HepG2 (cell line): ENCODE measurements at regions not wholly inside any gene's neighbourhood (a gene's known extent, or its start where the extent isn't known, plus 50 kb on each side); places are given as distances from the start of the nearest gene placed in this dataset.
A peak's percentile ranks its signal among the peaks of the same experiment; 100 is the strongest.

Source experiments
- AKNA ChIP-seq: sonication (generic); formaldehyde crosslinking; IDR thresholded peaks from 2 replicates; pipeline ENCODE4 v1.4.0; 2020; ENCODE audit warnings: missing genetic modification reagents, borderline replicate concordance
- ARNT ChIP-seq: fragments of 450-650 bp; IDR thresholded peaks from 2 replicates; pipeline ENCODE4 v1.6.1; 2017
- FOXO4 ChIP-seq: sonication (generic); formaldehyde crosslinking; conservative IDR thresholded peaks from 2 replicates; pipeline ENCODE4 v1.8.1; 2023; ENCODE audit warnings: missing genetic modification reagents
- NONO ChIP-seq, 2 experiments: fragments of 450-650 bp in 1 of 2; sonication (generic) in 1 of 2; formaldehyde crosslinking in 1 of 2; IDR thresholded peaks in 1 of 2; conservative IDR thresholded peaks in 1 of 2; 2 replicates each; pipeline versions ENCODE4 v1.6.1 to v1.8.0; 2017 to 2022; ENCODE audit warnings: mild to moderate bottlenecking in 1 of 2, missing genetic modification reagents in 1 of 2, moderate library complexity in 1 of 2
- PAF1 ChIP-seq: IDR thresholded peaks from 2 replicates; pipeline ENCODE4 v1.6.1; 2016; ENCODE audit warnings: missing genetic modification reagents, missing compliant biosample characterization
- PATZ1 ChIP-seq: sonication (generic); formaldehyde crosslinking; IDR thresholded peaks from 2 replicates; pipeline ENCODE4 v1.4.0; 2020; ENCODE audit warnings: missing genetic modification reagents
- RXRA ChIP-seq: sonication (generic); formaldehyde crosslinking; IDR thresholded peaks from 2 replicates; pipeline ENCODE4 v1.5.1; 2020; ENCODE audit warnings: missing genetic modification reagents
- ZHX2 ChIP-seq, 2 experiments: sonication (generic) in 1 of 2; formaldehyde crosslinking in 1 of 2; IDR thresholded peaks; 2 replicates each; pipeline versions ENCODE4 v1.6.1 to v1.9.0; 2014 to 2022; ENCODE audit warnings: antibody characterized with exemption in 1 of 2, borderline replicate concordance in 1 of 2, inconsistent platforms in 1 of 2, low read depth in 1 of 2, missing genetic modification reagents in 1 of 2
- ZNF3 ChIP-seq: IDR thresholded peaks from 2 replicates; pipeline ENCODE4 v1.7.0; 2017; ENCODE audit warnings: inconsistent platforms
- ZSCAN30 ChIP-seq: sonication (generic); formaldehyde crosslinking; IDR thresholded peaks from 2 replicates; pipeline ENCODE4 v1.5.0; 2020; ENCODE audit warnings: mild to moderate bottlenecking, missing genetic modification reagents

GRCh38 chr7:25862261-25863004 is 289.6 kb upstream of the NFE2L3 start (continued):
- TF ChIP-seq ZNF3 (peak; percentile 91), PATZ1 (no peak), ZSCAN30 (CRISPR knock-in tag) (no peak), NONO (IDR thresholded peaks at IDR 0.05) (no peak), NONO (CRISPR knock-in tag; conservative IDR thresholded peaks at IDR 0.05) (no peak), ZHX2 (IDR thresholded peaks at IDR 0.05; ENCODE audit: low read depth) (no peak), ZHX2 (CRISPR knock-in tag; IDR thresholded peaks at IDR 0.05; ENCODE audit: borderline replicate concordance) (no peak), PAF1 (CRISPR knock-in tag) (no peak), AKNA (no peak), FOXO4 (CRISPR knock-in tag) (no peak), ARNT (no peak), RXRA (CRISPR knock-in tag) (no peak)
